ENCODE measurements at regions not wholly inside any gene's neighbourhood (a gene's known extent, or its start where the extent isn't known, plus 50 kb on each side); places are given as distances from the start of the nearest gene placed in this dataset.

GRCh38 chr2:2665834-2666133 is 334.7 kb upstream of the MYT1L start:
- intact Hi-C loops (cut with micrococcal nuclease; ENCODE audit: unreplicated experiment): no loop called here
- Histone ChIP-seq H3K36me3 (ENCODE audit: control insufficient read depth, insufficient read depth, low read length) (no peaks in the 10 kb centered on the region), H3K9me3 (no peaks in the 10 kb centered on the region), H3K4me1 (no peaks in the 10 kb centered on the region), H3K4me3 (ENCODE audit: low read depth, low read length) (no peak overlapping the region), H3K27me3 (replicated peaks; ENCODE audit: control insufficient read depth, insufficient read depth, low read length) (no peaks in the 10 kb centered on the region)
- no peaks in the 10 kb centered on the region for H3K4me1 Mint-ChIP-seq (ENCODE audit: low read depth, unreplicated experiment)
- H3K27ac Mint-ChIP-seq (ENCODE audit: unreplicated experiment): no peak overlapping the region
- POLR2A ChIA-PET: no interaction called here
- BruUV-seq (replicated peaks): no TSS peak
- DNase-seq: no peak
- H3K36me3 Mint-ChIP-seq (ENCODE audit: insufficient read depth, unreplicated experiment): no peaks in the 10 kb centered on the region
- H3K27me3 Mint-ChIP-seq (ENCODE audit: insufficient read depth, unreplicated experiment): peaks cover 9% of the 10 kb centered on the region
- CTCF ChIA-PET: no interaction called here
- peaks cover under 1% of the 10 kb centered on the region for H3K9me3 Mint-ChIP-seq (ENCODE audit: unreplicated experiment)
- TF ChIP-seq, protein P1, sequence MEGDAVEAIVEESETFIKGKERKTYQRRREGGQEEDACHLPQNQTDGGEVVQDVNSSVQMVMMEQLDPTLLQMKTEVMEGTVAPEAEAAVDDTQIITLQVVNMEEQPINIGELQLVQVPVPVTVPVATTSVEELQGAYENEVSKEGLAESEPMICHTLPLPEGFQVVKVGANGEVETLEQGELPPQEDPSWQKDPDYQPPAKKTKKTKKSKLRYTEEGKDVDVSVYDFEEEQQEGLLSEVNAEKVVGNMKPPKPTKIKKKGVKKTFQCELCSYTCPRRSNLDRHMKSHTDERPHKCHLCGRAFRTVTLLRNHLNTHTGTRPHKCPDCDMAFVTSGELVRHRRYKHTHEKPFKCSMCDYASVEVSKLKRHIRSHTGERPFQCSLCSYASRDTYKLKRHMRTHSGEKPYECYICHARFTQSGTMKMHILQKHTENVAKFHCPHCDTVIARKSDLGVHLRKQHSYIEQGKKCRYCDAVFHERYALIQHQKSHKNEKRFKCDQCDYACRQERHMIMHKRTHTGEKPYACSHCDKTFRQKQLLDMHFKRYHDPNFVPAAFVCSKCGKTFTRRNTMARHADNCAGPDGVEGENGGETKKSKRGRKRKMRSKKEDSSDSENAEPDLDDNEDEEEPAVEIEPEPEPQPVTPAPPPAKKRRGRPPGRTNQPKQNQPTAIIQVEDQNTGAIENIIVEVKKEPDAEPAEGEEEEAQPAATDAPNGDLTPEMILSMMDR (IDR thresholded peaks at IDR 0.05; ENCODE audit: insufficient read depth in 1 of 2, low read depth in 1 of 2, low read length in 1 of 2, severe bottlenecking in 1 of 2, unreplicated experiment in 1 of 2): no peak
- H3K4me3 Mint-ChIP-seq (ENCODE audit: unreplicated experiment): no peak overlapping the region

DNA sequence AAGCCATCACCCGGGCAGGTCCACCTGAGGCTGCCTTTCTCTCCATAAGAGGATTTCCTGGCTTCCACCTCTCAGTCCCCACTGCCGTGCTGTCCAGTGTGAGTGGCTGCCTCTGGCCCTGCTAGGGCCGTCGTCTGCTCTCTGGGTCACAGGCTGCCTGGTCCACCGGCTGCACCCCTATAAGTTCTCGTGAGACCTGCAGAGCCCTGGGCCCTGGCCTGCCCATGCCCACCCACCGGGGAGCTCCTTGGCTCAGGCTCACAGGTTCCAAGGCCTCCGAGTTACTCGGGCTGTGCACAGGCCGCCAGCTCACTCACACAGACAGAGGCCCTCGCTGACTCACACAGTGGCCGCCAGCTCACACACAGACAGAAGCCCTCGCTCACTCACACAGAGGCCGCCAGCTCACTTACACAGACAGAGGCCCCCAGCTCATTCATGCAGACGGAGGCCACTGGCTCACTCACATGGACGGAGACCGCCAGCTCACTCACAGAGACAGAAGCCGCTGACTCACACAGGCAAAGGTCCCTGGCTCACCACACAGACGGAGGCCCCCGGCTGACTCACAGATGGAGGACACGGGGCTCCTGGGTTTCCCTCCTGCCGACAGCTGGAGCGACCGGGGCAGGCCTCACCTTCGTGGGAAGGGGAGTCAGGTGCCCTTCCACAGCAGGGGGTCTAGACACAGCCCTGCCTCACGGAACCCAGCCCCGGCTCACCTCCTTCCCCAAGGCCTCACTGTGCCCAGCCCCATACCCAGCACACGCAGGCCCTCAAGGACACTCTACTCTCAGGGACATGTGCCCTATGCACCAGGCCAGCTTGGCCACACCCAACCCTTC is 334.1 kb upstream of the MYT1L start:
- POLR2A ChIA-PET: no interaction called here
- no peaks in the 10 kb centered on the region for H3K27me3 ChIP-seq (replicated peaks; ENCODE audit: control insufficient read depth, insufficient read depth, low read length)
- Mint-ChIP-seq H3K9me3 (ENCODE audit: unreplicated experiment) (peaks cover 6% of the 10 kb centered on the region), H3K4me1 (ENCODE audit: low read depth, unreplicated experiment) (no peaks in the 10 kb centered on the region), H3K36me3 (ENCODE audit: insufficient read depth, unreplicated experiment) (no peaks in the 10 kb centered on the region), H3K27me3 (ENCODE audit: insufficient read depth, unreplicated experiment) (peaks cover 6% of the 10 kb centered on the region), H3K27ac (ENCODE audit: unreplicated experiment) (no peak overlapping the region), H3K4me3 (ENCODE audit: unreplicated experiment) (no peak overlapping the region)
- H3K4me1 ChIP-seq: no peaks in the 10 kb centered on the region
- no peaks in the 10 kb centered on the region for H3K9me3 ChIP-seq
- intact Hi-C loops (cut with micrococcal nuclease; ENCODE audit: unreplicated experiment): no loop called here
- CTCF ChIA-PET: no interaction called here
- TF ChIP-seq, protein P1 (IDR thresholded peaks at IDR 0.05; ENCODE audit: insufficient read depth in 1 of 2, low read depth in 1 of 2, low read length in 1 of 2, severe bottlenecking in 1 of 2, unreplicated experiment in 1 of 2): no peak
- H3K4me3 ChIP-seq (ENCODE audit: low read depth, low read length): no peak overlapping the region
- no peaks in the 10 kb centered on the region for H3K36me3 ChIP-seq (ENCODE audit: control insufficient read depth, insufficient read depth, low read length)
- DNase-seq: no peak
- no TSS peak for BruUV-seq (replicated peaks)

DNA sequence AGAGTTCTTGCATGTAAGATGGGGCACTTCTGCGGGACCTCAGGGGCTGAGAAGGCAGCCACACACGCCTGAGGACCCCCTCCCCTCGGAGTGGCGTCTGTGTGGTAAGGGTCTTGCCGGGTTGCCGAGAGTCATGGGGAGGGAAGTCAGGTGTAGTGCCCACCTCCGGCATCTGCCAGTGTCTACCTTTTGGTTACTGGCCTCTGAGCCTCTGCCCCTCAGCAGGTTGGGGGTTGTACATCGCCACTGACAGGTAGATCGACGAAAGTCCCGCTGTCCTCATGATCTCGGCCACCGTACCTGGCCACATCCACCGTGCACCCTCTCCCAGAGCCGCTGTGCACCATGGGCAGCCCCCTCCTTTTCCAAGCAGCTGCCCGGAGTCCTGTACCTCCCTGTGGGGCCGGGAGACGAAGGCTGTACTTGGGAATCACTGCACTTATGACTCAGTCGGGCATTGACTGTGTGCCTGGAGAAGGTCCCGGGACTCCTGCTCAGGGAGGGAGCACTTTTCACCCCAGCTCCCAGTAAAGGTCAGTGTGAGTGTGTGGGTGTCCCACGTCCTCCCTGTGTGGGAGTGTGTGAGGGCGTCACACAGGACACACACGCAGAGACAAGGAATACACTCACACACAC is 332.4 kb upstream of the MYT1L start:
- intact Hi-C loops (cut with micrococcal nuclease; ENCODE audit: unreplicated experiment): no loop called here
- no peak for DNase-seq
- Mint-ChIP-seq H3K4me1 (ENCODE audit: low read depth, unreplicated experiment) (no peaks in the 10 kb centered on the region), H3K4me3 (ENCODE audit: unreplicated experiment) (no peak overlapping the region), H3K36me3 (ENCODE audit: insufficient read depth, unreplicated experiment) (no peaks in the 10 kb centered on the region), H3K27me3 (ENCODE audit: insufficient read depth, unreplicated experiment) (peaks cover 6% of the 10 kb centered on the region), H3K27ac (ENCODE audit: unreplicated experiment) (no peak overlapping the region), H3K9me3 (ENCODE audit: unreplicated experiment) (peaks cover 13% of the 10 kb centered on the region)
- ChIA-PET POLR2A (no interaction called here), CTCF (no interaction called here)
- no TSS peak for BruUV-seq (replicated peaks)
- H3K4me3 ChIP-seq (ENCODE audit: low read depth, low read length): no peak overlapping the region
- no peaks in the 10 kb centered on the region for H3K4me1 ChIP-seq
- peaks cover 3% of the 10 kb centered on the region for H3K9me3 ChIP-seq
- H3K36me3 ChIP-seq (ENCODE audit: control insufficient read depth, insufficient read depth, low read length): no peaks in the 10 kb centered on the region
- TF ChIP-seq, protein P1 (IDR thresholded peaks at IDR 0.05; ENCODE audit: insufficient read depth in 1 of 2, low read depth in 1 of 2, low read length in 1 of 2, severe bottlenecking in 1 of 2, unreplicated experiment in 1 of 2): no peak
- no peaks in the 10 kb centered on the region for H3K27me3 ChIP-seq (replicated peaks; ENCODE audit: control insufficient read depth, insufficient read depth, low read length)

Data from Caco-2 (cell line).